ENCODE measurements at regions not wholly inside any gene's neighbourhood (a gene's known extent, or its start where the extent isn't known, plus 50 kb on each side); places are given as distances from the start of the nearest gene placed in this dataset.

DNA sequence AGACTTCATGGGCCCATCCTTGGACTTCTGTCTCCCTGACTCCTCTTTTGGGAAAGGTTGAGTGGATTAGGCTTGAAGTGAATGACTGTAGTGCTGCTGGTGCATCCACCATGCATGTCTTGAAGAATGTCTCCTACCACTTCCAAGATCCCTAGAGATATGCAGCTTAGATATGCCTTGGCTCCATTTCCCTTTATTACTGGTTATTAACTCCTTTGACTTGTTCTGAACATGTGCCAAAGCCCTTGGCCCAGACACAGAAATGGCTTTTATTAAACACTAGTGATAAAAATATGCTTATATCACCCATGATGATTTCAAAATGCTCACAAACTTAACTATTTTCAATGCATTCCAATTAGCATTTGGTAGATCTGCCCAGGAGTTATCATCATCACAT, 90.0 kb upstream of the SLC14A2 start:
- TF ChIP-seq, protein P1, sequence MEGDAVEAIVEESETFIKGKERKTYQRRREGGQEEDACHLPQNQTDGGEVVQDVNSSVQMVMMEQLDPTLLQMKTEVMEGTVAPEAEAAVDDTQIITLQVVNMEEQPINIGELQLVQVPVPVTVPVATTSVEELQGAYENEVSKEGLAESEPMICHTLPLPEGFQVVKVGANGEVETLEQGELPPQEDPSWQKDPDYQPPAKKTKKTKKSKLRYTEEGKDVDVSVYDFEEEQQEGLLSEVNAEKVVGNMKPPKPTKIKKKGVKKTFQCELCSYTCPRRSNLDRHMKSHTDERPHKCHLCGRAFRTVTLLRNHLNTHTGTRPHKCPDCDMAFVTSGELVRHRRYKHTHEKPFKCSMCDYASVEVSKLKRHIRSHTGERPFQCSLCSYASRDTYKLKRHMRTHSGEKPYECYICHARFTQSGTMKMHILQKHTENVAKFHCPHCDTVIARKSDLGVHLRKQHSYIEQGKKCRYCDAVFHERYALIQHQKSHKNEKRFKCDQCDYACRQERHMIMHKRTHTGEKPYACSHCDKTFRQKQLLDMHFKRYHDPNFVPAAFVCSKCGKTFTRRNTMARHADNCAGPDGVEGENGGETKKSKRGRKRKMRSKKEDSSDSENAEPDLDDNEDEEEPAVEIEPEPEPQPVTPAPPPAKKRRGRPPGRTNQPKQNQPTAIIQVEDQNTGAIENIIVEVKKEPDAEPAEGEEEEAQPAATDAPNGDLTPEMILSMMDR (IDR thresholded peaks at IDR 0.05), result no peak
- TF ChIP-seq POLR2A (IDR thresholded peaks at IDR 0.05), result no peak
